IPS-18c (cell line): ENCODE measurements at regions not wholly inside any gene's neighbourhood (a gene's known extent, or its start where the extent isn't known, plus 50 kb on each side); places are given as distances from the start of the nearest gene placed in this dataset.

Experiments used
- H3K4me3 ChIP-seq: 2 replicates; pipeline ENCODE4 v1.7.0; 2013; ENCODE audit warnings: low read depth, mild to moderate bottlenecking, low read length, moderate library complexity; ENCODE audit not compliant: insufficient read depth
- H3K9me3 ChIP-seq: one replicate; pipeline ENCODE4 v1.6.1; 2013; ENCODE audit warnings: mild to moderate bottlenecking, low read length, moderate library complexity; ENCODE audit not compliant: control insufficient read depth, insufficient read depth

- no peak overlapping the region for H3K4me3 ChIP-seq
- no peaks in the 10 kb centered on the region for H3K9me3 ChIP-seq
These were observed 127.7 kb upstream of the LRFN2 start for GRCh38 chr6:40714576-40715564.

- H3K4me3 ChIP-seq, result no peak overlapping the region
These were observed 127.0 kb upstream of the LRFN2 start for GRCh38 chr6:40714143-40714542.

GRCh38 chr6:40713002-40713719, 126.0 kb upstream of the LRFN2 start:
- Histone ChIP-seq H3K9me3 (no peaks in the 10 kb centered on the region), H3K4me3 (no peak overlapping the region)

More at GRCh38 chr6:40714143-40714542, 127.0 kb upstream of the LRFN2 start:
- H3K9me3 ChIP-seq, result no peaks in the 10 kb centered on the region

GRCh38 chr6:40710626-40711330, 123.6 kb upstream of the LRFN2 start:
- Histone ChIP-seq H3K4me3 (no peak overlapping the region), H3K9me3 (no peaks in the 10 kb centered on the region)

- no peak overlapping the region for H3K4me3 ChIP-seq
- no peaks in the 10 kb centered on the region for H3K9me3 ChIP-seq
These were observed 120.9 kb upstream of the LRFN2 start for GRCh38 chr6:40708049-40708448.

- Histone ChIP-seq H3K4me3 (no peak overlapping the region), H3K9me3 (no peaks in the 10 kb centered on the region)
These were observed 119.0 kb upstream of the LRFN2 start for GRCh38 chr6:40706178-40706577.

- no peaks in the 10 kb centered on the region for H3K9me3 ChIP-seq
- H3K4me3 ChIP-seq, result no peak overlapping the region
These were observed 118.2 kb upstream of the LRFN2 start for GRCh38 chr6:40705354-40705753.

- H3K4me3 ChIP-seq, result no peak overlapping the region
- no peaks in the 10 kb centered on the region for H3K9me3 ChIP-seq
These were observed 114.3 kb upstream of the LRFN2 start for GRCh38 chr6:40701352-40702007.

- Histone ChIP-seq H3K4me3 (no peak overlapping the region), H3K9me3 (no peaks in the 10 kb centered on the region)
These were observed 112.9 kb upstream of the LRFN2 start for GRCh38 chr6:40700006-40700580.

GRCh38 chr6:40695750-40696415, 108.7 kb upstream of the LRFN2 start:
- H3K4me3 ChIP-seq, result no peak overlapping the region
- H3K9me3 ChIP-seq, result no peaks in the 10 kb centered on the region

- Histone ChIP-seq H3K4me3 (no peak overlapping the region), H3K9me3 (no peaks in the 10 kb centered on the region)
These were observed 108.0 kb upstream of the LRFN2 start for GRCh38 chr6:40695114-40695513.

- no peak overlapping the region for H3K4me3 ChIP-seq
- H3K9me3 ChIP-seq, result no peaks in the 10 kb centered on the region
These were observed 106.6 kb upstream of the LRFN2 start for GRCh38 chr6:40693768-40694167.

- Histone ChIP-seq H3K9me3 (no peaks in the 10 kb centered on the region), H3K4me3 (no peak overlapping the region)
These were observed 105.2 kb upstream of the LRFN2 start for GRCh38 chr6:40692337-40692736.

- H3K9me3 ChIP-seq, result no peaks in the 10 kb centered on the region
These were observed 102.0 kb upstream of the LRFN2 start for GRCh38 chr6:40689185-40689584.

GRCh38 chr6:40688214-40688761, 101.1 kb upstream of the LRFN2 start:
- Histone ChIP-seq H3K4me3 (no peak overlapping the region), H3K9me3 (no peaks in the 10 kb centered on the region)

More at GRCh38 chr6:40689185-40689584, 102.0 kb upstream of the LRFN2 start:
- H3K4me3 ChIP-seq, result no peak overlapping the region

- Histone ChIP-seq H3K4me3 (no peak overlapping the region), H3K9me3 (no peaks in the 10 kb centered on the region)
These were observed 98.7 kb upstream of the LRFN2 start for GRCh38 chr6:40685862-40686261.
